GM12878 (cell line): ENCODE measurements at regions not wholly inside any gene's neighbourhood (a gene's known extent, or its start where the extent isn't known, plus 50 kb on each side); places are given as distances from the start of the nearest gene placed in this dataset.

Source experiments
- ATAC-seq: fragments of 200-7000 bp; cut with Tn5 transposase; 3 replicates; pipeline ENCODE4 v1.9.1; 2020; ENCODE audit warnings: mild to moderate bottlenecking, moderate library complexity
- BruUV-seq: library from RNA; stranded (reverse); fragments of 400-500 nt; replicated peaks from 2 replicates; lab custom pipeline; 2021; lab: Mats Ljungman, UMichigan
- CTCF ChIA-PET: fragments of 300-600 bp; sonication (Branson Sonifier 250); formaldehyde crosslinking; extraction: SDS; loops from one replicate; lab custom pipeline; 2021; ENCODE audit warnings: inconsistent platforms; lab: Yijun Ruan, JAX
- POLR2A ChIA-PET: fragments of 350-600 bp; formaldehyde crosslinking; extraction: SDS; loops from one replicate; lab custom pipeline; 2021; ENCODE audit warnings: inconsistent platforms; lab: Charles Lee
- RAD21 ChIA-PET: fragments of 300-600 bp; sonication (Branson Sonifier 250); formaldehyde crosslinking; loops from one replicate; lab custom pipeline; 2023; ENCODE audit warnings: antibody characterized with exemption; ENCODE audit not compliant: unreplicated experiment; lab: Charles Lee
- SMC1A ChIA-PET: fragments of 300-600 bp; sonication (Branson Sonifier 250); formaldehyde crosslinking; loops from one replicate; lab custom pipeline; 2023; ENCODE audit not compliant: unreplicated experiment, uncharacterized antibody; lab: Charles Lee
- DNase-seq: peaks from one replicate; pipeline ENCODE4 v3.0.0-alpha.2; 2011; ENCODE audit warnings: low read depth, low spot score
- FAIRE-seq: peaks from 3 replicates; lab custom pipeline; 2011; peaks lifted over from hg19 to GRCh38; lab: Jason Lieb, UNC
- H2AFZ ChIP-seq: 2 replicates; pipeline ENCODE4 v1.6.0; 2011; ENCODE audit warnings: low read depth, low read length, control low read depth; ENCODE audit not compliant: control insufficient read depth
- H3K27ac ChIP-seq: 2 replicates; pipeline ENCODE4 v1.5.1; 2011; ENCODE audit warnings: control low read depth; ENCODE audit not compliant: control insufficient read depth, insufficient read depth
- H3K27me3 ChIP-seq, 2 experiments: replicated peaks in 1 of 2; 2 replicates each; pipeline versions ENCODE4 v1.6.0 to v1.6.1; 2011; ENCODE audit warnings: low read length in 1 of 2; ENCODE audit not compliant: control insufficient read depth in 2 of 2, insufficient read depth in 2 of 2
- H3K36me3 ChIP-seq, 2 experiments: 2 replicates each; pipeline ENCODE4 v1.5.1; 2011; ENCODE audit warnings: low read length in 1 of 2; ENCODE audit not compliant: control insufficient read depth in 2 of 2, insufficient read depth in 2 of 2
- H3K4me1 ChIP-seq: 2 replicates; pipeline ENCODE4 v1.6.1; 2011; ENCODE audit warnings: mild to moderate bottlenecking, low read length, moderate library complexity, mixed read lengths; ENCODE audit not compliant: control insufficient read depth, insufficient read depth
- H3K4me2 ChIP-seq: 2 replicates; pipeline ENCODE4 v1.6.0; 2011; ENCODE audit warnings: control low read depth; ENCODE audit not compliant: control insufficient read depth, insufficient read depth
- H3K4me3 ChIP-seq: fragments of 200-600 bp; sonication (generic); 2 replicates; pipeline ENCODE4 v1.5.1; 2016
- H3K79me2 ChIP-seq: 2 replicates; pipeline ENCODE4 v1.6.0; 2011; ENCODE audit warnings: low read length; ENCODE audit not compliant: control insufficient read depth, insufficient read depth
- H3K9ac ChIP-seq: 2 replicates; pipeline ENCODE4 v1.8.0; 2011; ENCODE audit warnings: low read length, control low read depth, mixed read lengths; ENCODE audit not compliant: control insufficient read depth, insufficient read depth
- H3K9me3 ChIP-seq: replicated peaks from 3 replicates; pipeline ENCODE4 v1.5.1; 2011; ENCODE audit warnings: mild to moderate bottlenecking, low read length; ENCODE audit not compliant: control insufficient read depth, insufficient read depth
- H4K20me1 ChIP-seq: 2 replicates; pipeline ENCODE4 v1.6.0; 2011; ENCODE audit not compliant: control insufficient read depth, insufficient read depth
- BACH1 ChIP-seq: fragments of 450-650 bp; IDR thresholded peaks from 2 replicates; pipeline ENCODE4 v1.6.1; 2017; ENCODE audit warnings: mild to moderate bottlenecking, borderline replicate concordance
- BMI1 ChIP-seq: fragments of 450-650 bp; IDR thresholded peaks from 2 replicates; pipeline ENCODE4 v1.6.1; 2016; ENCODE audit warnings: mild to moderate bottlenecking, moderate library complexity, borderline replicate concordance
- CBX3 ChIP-seq: fragments of 200-600 bp; sonication (generic); IDR thresholded peaks from 2 replicates; pipeline ENCODE4 v1.6.1; 2016; ENCODE audit warnings: low read depth, borderline replicate concordance
- CBX5 ChIP-seq: sonication (generic); IDR thresholded peaks from 2 replicates; pipeline ENCODE4 v1.6.1; 2016; ENCODE audit warnings: low read depth, moderate library complexity, mild to moderate bottlenecking, inconsistent platforms
- CEBPB ChIP-seq, 2 experiments: fragments of 150-350 bp in 1 of 2; IDR thresholded peaks; 2 replicates each; pipeline ENCODE4 v1.6.1; 2012 to 2014; ENCODE audit warnings: low read depth in 2 of 2, low read length in 2 of 2, borderline replicate concordance in 1 of 2, inconsistent platforms in 1 of 2
- CHD2 ChIP-seq: IDR thresholded peaks from 2 replicates; pipeline ENCODE4 v1.6.1; 2011; ENCODE audit warnings: low read depth, low read length, improper control_type of control experiment, borderline replicate concordance
- CHD4 ChIP-seq: fragments of 200-600 bp; sonication (generic); IDR thresholded peaks from 2 replicates; pipeline ENCODE4 v1.6.1; 2016; ENCODE audit warnings: mild to moderate bottlenecking
- CREM ChIP-seq: IDR thresholded peaks from 2 replicates; pipeline ENCODE4 v1.6.1; 2014; ENCODE audit warnings: antibody characterized with exemption, low read depth
- ETV6 ChIP-seq, 2 experiments: fragments of 450-650 bp in 1 of 2; IDR thresholded peaks in 1 of 2; conservative IDR thresholded peaks in 1 of 2; 2 replicates each; pipeline ENCODE4 v1.6.1; 2014; ENCODE audit warnings: antibody characterized with exemption in 1 of 2, borderline replicate concordance in 1 of 2, low read depth in 1 of 2, mild to moderate bottlenecking in 1 of 2, moderate library complexity in 1 of 2
- NRF1 ChIP-seq: conservative IDR thresholded peaks from 2 replicates; pipeline ENCODE4 v1.6.1; 2011; ENCODE audit warnings: mild to moderate bottlenecking, low read depth, low read length, improper control_type of control experiment
- PAX8 ChIP-seq: fragments of 450-650 bp; IDR thresholded peaks from 2 replicates; pipeline ENCODE4 v1.6.1; 2017; ENCODE audit warnings: mild to moderate bottlenecking, moderate library complexity
- PKNOX1 ChIP-seq: fragments of 450-650 bp; IDR thresholded peaks from 2 replicates; pipeline ENCODE4 v1.6.1; 2016; ENCODE audit warnings: mild to moderate bottlenecking
- SIN3A ChIP-seq: IDR thresholded peaks from 2 replicates; pipeline ENCODE4 v1.6.1; 2012; ENCODE audit warnings: low read depth, low read length, improper control_type of control experiment
- SRF ChIP-seq, 2 experiments: IDR thresholded peaks; 2 replicates each; pipeline ENCODE4 v1.6.1; 2011; ENCODE audit warnings: low read depth in 2 of 2, low read length in 2 of 2, mild to moderate bottlenecking in 1 of 2, moderate library complexity in 1 of 2
- STAT3 ChIP-seq: IDR thresholded peaks from 2 replicates; pipeline ENCODE4 v1.6.1; 2011; ENCODE audit warnings: low read depth, low read length, improper control_type of control experiment
- TAF1 ChIP-seq: IDR thresholded peaks from 2 replicates; pipeline ENCODE4 v1.6.1; 2011; ENCODE audit warnings: mild to moderate bottlenecking, low read depth, low read length, borderline replicate concordance
- ZSCAN29 ChIP-seq: fragments of 450-650 bp; IDR thresholded peaks from 2 replicates; pipeline ENCODE4 v1.6.1; 2017; ENCODE audit warnings: mild to moderate bottlenecking, moderate library complexity
- WGBS: methylation state at CpG from one replicate; pipeline ENCODE4 v1.1.6; 2016; ENCODE audit warnings: low lambda C conversion rate; ENCODE audit not compliant: insufficient replicate concordance, insufficient coverage; ENCODE audit errors: missing lambda C conversion rate; 5-methylcytosine and 5-hydroxymethylcytosine counted together
- in situ Hi-C: fragments of 300-500 bp; cut with MboI; formaldehyde crosslinking; loops from 9 replicates; pipeline ENCODE4 v1.14.3; 2018; ENCODE audit warnings: mixed read lengths
- intact Hi-C: fragments of 100-400 bp; cut with micrococcal nuclease; formaldehyde crosslinking; loops from one replicate; pipeline ENCODE4 v1.14.2; 2022; ENCODE audit not compliant: unreplicated experiment
- TF ChIP-seq, protein P1 (sequence below): fragments of 450-650 bp; IDR thresholded peaks from 2 replicates; pipeline ENCODE4 v1.6.1; 2016; ENCODE audit warnings: mild to moderate bottlenecking, moderate library complexity, borderline replicate concordance
- TF ChIP-seq, protein P2 (sequence below): fragments of 450-650 bp; IDR thresholded peaks from 2 replicates; pipeline ENCODE4 v1.6.1; 2016; ENCODE audit warnings: mild to moderate bottlenecking

DNA sequence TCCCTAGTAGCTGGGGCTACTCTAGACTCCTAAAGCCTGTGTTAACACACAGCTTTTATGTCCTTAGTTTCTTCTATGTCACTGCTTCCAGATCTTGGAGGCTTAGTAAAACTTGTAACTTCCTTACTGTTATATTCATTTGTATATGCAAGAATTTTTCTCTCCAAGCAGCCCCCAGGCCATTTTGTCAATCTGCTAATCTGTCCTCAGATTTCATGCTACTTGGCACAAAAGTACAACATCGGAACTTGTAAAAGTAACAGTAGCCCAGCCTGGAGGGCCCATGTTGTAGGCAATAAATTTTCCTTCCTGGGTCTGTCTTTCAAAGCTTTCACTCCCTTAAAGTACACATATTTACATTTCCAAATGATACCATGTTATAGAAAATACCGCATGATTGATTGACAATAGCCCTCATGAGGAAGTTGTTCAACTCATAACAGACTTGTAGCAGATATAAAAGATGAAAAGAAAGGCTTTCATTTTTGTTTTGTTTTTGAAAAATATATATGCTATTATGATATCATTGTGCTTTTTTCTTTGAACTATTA, 324.2 kb downstream of the NEK10 start:
- FAIRE-seq: no peak
- DNase-seq: no peak
- POLR2A ChIA-PET: no interaction called here
- Histone ChIP-seq H4K20me1 (no peaks in the 10 kb centered on the region), H3K9ac (no peak overlapping the region), H3K79me2 (no peaks in the 10 kb centered on the region), H3K27me3 (no peaks in the 10 kb centered on the region), H3K4me1 (no peaks in the 10 kb centered on the region), H3K9me3 (no peaks in the 10 kb centered on the region), H2AFZ (no peak overlapping the region), H3K36me3 (no peaks in the 10 kb centered on the region), H3K27ac (no peak overlapping the region), H3K4me3 (no peak overlapping the region), H3K4me2 (no peak overlapping the region)
- RAD21 ChIA-PET: no interaction called here
- ATAC-seq: no peak
- BruUV-seq: no TSS peak
- WGBS: 87% methylated on average over 2 of the region's 2 CpGs
- CTCF ChIA-PET: no interaction called here
- intact Hi-C loops (no loop called here), in situ Hi-C loops (no loop called here)
- TF ChIP-seq BACH1 (no peak), STAT3 (no peak), ETV6 (conservative IDR thresholded peaks at IDR 0.05 in 1 of 2, IDR thresholded peaks at IDR 0.05 in 1 of 2; ENCODE audit: borderline replicate concordance in 1 of 2, low read depth in 1 of 2) (no peak), PAX8 (no peak), SRF (IDR thresholded peaks at IDR 0.05; ENCODE audit: low read depth in 2 of 2, low read length in 2 of 2) (no peak), CHD4 (no peak), PKNOX1 (no peak), BMI1 (no peak), CHD2 (no peak), CREM (no peak), CBX5 (no peak), CBX3 (no peak), CEBPB (IDR thresholded peaks at IDR 0.05; ENCODE audit: borderline replicate concordance in 1 of 2, low read depth in 2 of 2, low read length in 2 of 2) (no peak), ZSCAN29 (no peak), NRF1 (no peak), TAF1 (no peak), SIN3A (no peak)
- TF ChIP-seq, protein P1, sequence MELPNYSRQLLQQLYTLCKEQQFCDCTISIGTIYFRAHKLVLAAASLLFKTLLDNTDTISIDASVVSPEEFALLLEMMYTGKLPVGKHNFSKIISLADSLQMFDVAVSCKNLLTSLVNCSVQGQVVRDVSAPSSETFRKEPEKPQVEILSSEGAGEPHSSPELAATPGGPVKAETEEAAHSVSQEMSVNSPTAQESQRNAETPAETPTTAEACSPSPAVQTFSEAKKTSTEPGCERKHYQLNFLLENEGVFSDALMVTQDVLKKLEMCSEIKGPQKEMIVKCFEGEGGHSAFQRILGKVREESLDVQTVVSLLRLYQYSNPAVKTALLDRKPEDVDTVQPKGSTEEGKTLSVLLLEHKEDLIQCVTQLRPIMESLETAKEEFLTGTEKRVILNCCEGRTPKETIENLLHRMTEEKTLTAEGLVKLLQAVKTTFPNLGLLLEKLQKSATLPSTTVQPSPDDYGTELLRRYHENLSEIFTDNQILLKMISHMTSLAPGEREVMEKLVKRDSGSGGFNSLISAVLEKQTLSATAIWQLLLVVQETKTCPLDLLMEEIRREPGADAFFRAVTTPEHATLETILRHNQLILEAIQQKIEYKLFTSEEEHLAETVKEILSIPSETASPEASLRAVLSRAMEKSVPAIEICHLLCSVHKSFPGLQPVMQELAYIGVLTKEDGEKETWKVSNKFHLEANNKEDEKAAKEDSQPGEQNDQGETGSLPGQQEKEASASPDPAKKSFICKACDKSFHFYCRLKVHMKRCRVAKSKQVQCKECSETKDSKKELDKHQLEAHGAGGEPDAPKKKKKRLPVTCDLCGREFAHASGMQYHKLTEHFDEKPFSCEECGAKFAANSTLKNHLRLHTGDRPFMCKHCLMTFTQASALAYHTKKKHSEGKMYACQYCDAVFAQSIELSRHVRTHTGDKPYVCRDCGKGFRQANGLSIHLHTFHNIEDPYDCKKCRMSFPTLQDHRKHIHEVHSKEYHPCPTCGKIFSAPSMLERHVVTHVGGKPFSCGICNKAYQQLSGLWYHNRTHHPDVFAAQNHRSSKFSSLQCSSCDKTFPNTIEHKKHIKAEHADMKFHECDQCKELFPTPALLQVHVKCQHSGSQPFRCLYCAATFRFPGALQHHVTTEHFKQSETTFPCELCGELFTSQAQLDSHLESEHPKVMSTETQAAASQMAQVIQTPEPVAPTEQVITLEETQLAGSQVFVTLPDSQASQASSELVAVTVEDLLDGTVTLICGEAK: no peak
- TF ChIP-seq, protein P2, sequence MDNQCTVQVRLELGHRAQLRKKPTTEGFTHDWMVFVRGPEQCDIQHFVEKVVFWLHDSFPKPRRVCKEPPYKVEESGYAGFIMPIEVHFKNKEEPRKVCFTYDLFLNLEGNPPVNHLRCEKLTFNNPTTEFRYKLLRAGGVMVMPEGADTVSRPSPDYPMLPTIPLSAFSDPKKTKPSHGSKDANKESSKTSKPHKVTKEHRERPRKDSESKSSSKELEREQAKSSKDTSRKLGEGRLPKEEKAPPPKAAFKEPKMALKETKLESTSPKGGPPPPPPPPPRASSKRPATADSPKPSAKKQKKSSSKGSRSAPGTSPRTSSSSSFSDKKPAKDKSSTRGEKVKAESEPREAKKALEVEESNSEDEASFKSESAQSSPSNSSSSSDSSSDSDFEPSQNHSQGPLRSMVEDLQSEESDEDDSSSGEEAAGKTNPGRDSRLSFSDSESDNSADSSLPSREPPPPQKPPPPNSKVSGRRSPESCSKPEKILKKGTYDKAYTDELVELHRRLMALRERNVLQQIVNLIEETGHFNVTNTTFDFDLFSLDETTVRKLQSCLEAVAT: no peak
- SMC1A ChIA-PET: no interaction called here
